Glutamatergic neuron (in vitro differentiated cells): ENCODE measurements at regions not wholly inside any gene's neighbourhood (a gene's known extent, or its start where the extent isn't known, plus 50 kb on each side); places are given as distances from the start of the nearest gene placed in this dataset.

Source experiments
- DNase-seq: peaks from one replicate; pipeline ENCODE4 v3.0.0; 2022
- H3K27ac Mint-ChIP-seq: one replicate; pipeline ENCODE4 v1.8.0; 2020; ENCODE audit warnings: mild to moderate bottlenecking, mixed read lengths, inconsistent platforms; ENCODE audit not compliant: unreplicated experiment
- H3K27me3 Mint-ChIP-seq: one replicate; pipeline ENCODE4 v1.8.0; 2020; ENCODE audit warnings: mild to moderate bottlenecking, moderate library complexity, mixed read lengths, inconsistent platforms; ENCODE audit not compliant: unreplicated experiment
- H3K36me3 Mint-ChIP-seq: one replicate; pipeline ENCODE4 v1.8.0; 2020; ENCODE audit warnings: mild to moderate bottlenecking, mixed read lengths, inconsistent platforms; ENCODE audit not compliant: unreplicated experiment
- H3K4me1 Mint-ChIP-seq: one replicate; pipeline ENCODE4 v1.8.0; 2020; ENCODE audit warnings: mild to moderate bottlenecking, low read depth, mixed read lengths, inconsistent platforms; ENCODE audit not compliant: unreplicated experiment
- H3K4me3 Mint-ChIP-seq: one replicate; pipeline ENCODE4 v1.8.0; 2020; ENCODE audit warnings: mild to moderate bottlenecking, mixed read lengths, inconsistent platforms; ENCODE audit not compliant: unreplicated experiment
- H3K9me3 Mint-ChIP-seq: one replicate; pipeline ENCODE4 v1.8.0; 2020; ENCODE audit warnings: mild to moderate bottlenecking, moderate library complexity, mixed read lengths, inconsistent platforms; ENCODE audit not compliant: unreplicated experiment
- TF ChIP-seq, protein P1 (sequence below): fragments of 200-600 bp; sonication (generic); IDR thresholded peaks from one replicate; pipeline ENCODE4 v1.5.0; 2021; ENCODE audit not compliant: partially characterized antibody, unreplicated experiment

DNA sequence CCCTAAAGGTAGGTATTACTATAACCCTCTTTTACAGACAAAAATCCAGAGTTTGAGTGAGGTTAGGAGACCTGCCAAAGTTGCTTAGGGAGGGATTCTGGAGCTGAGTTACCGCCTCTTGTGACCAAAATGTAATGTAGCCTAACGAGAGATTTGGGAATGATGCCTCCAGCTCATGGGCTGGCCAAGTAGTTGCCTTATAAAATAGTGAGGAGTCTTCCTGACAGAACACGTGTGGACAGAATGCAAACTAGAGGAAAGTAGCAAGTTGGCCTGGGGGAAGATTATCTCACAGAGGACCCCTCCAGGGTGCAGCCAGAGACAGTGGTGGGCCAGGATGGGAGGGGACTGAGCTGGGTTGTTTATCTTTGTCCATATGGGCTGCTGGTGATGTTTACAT, 543.7 kb upstream of the CDH11 start:
- no peaks in the 10 kb centered on the region for H3K9me3 Mint-ChIP-seq
- DNase-seq, result no peak
- H3K36me3 Mint-ChIP-seq, result no peaks in the 10 kb centered on the region
- H3K27ac Mint-ChIP-seq, result no peak overlapping the region
- peaks cover 3% of the 10 kb centered on the region for H3K27me3 Mint-ChIP-seq
- TF ChIP-seq, protein P1, sequence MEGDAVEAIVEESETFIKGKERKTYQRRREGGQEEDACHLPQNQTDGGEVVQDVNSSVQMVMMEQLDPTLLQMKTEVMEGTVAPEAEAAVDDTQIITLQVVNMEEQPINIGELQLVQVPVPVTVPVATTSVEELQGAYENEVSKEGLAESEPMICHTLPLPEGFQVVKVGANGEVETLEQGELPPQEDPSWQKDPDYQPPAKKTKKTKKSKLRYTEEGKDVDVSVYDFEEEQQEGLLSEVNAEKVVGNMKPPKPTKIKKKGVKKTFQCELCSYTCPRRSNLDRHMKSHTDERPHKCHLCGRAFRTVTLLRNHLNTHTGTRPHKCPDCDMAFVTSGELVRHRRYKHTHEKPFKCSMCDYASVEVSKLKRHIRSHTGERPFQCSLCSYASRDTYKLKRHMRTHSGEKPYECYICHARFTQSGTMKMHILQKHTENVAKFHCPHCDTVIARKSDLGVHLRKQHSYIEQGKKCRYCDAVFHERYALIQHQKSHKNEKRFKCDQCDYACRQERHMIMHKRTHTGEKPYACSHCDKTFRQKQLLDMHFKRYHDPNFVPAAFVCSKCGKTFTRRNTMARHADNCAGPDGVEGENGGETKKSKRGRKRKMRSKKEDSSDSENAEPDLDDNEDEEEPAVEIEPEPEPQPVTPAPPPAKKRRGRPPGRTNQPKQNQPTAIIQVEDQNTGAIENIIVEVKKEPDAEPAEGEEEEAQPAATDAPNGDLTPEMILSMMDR, result no peak
- H3K4me1 Mint-ChIP-seq, result peaks cover 9% of the 10 kb centered on the region
- H3K4me3 Mint-ChIP-seq, result no peak overlapping the region

- no peak overlapping the region for H3K4me3 Mint-ChIP-seq
- peaks cover 4% of the 10 kb centered on the region for H3K36me3 Mint-ChIP-seq
- DNase-seq, result no peak
- no peak overlapping the region for H3K27ac Mint-ChIP-seq
- TF ChIP-seq, protein P1, result no peak
- no peaks in the 10 kb centered on the region for H3K9me3 Mint-ChIP-seq
- H3K4me1 Mint-ChIP-seq, result peaks cover 10% of the 10 kb centered on the region
- H3K27me3 Mint-ChIP-seq, result no peaks in the 10 kb centered on the region
These were observed 541.9 kb upstream of the CDH11 start for GRCh38 chr16:65663774-65664173.

- no peak for DNase-seq
- no peak overlapping the region for H3K4me3 Mint-ChIP-seq
- H3K27ac Mint-ChIP-seq, result no peak overlapping the region
These were observed 540.4 kb upstream of the CDH11 start for GRCh38 chr16:65662256-65662655.

DNA sequence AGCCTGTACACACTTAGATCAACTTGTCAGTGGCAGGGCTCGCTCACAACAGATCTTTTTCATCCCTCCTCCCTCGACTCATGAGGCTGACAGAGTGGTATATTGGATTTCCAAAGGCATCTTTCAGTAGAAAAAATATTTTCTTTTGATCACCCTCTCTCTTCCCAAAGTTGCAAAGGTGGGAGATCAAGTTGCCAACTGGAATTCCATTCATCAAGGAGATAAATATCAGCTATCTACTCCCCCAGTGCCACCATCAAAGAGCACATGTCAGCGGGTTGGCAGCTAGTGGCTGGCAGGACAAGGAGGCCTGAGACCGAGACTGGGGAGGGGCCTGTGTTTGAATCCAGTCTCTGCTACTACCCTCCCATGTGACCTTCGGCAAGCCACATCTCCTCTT, 539.7 kb upstream of the CDH11 start:
- no peak for DNase-seq
- peaks cover 4% of the 10 kb centered on the region for H3K36me3 Mint-ChIP-seq
- no peak overlapping the region for H3K27ac Mint-ChIP-seq
- TF ChIP-seq, protein P1, result no peak
- peaks cover 18% of the 10 kb centered on the region for H3K4me1 Mint-ChIP-seq
- peaks cover 3% of the 10 kb centered on the region for H3K9me3 Mint-ChIP-seq
- H3K27me3 Mint-ChIP-seq, result peaks cover 1% of the 10 kb centered on the region
- no peak overlapping the region for H3K4me3 Mint-ChIP-seq

More at GRCh38 chr16:65662256-65662655, 540.4 kb upstream of the CDH11 start:
- no peaks in the 10 kb centered on the region for H3K27me3 Mint-ChIP-seq
- H3K4me1 Mint-ChIP-seq, result peaks cover 16% of the 10 kb centered on the region
- H3K36me3 Mint-ChIP-seq, result peaks cover 4% of the 10 kb centered on the region
- TF ChIP-seq, protein P1, result no peak
- peaks cover 3% of the 10 kb centered on the region for H3K9me3 Mint-ChIP-seq

DNA sequence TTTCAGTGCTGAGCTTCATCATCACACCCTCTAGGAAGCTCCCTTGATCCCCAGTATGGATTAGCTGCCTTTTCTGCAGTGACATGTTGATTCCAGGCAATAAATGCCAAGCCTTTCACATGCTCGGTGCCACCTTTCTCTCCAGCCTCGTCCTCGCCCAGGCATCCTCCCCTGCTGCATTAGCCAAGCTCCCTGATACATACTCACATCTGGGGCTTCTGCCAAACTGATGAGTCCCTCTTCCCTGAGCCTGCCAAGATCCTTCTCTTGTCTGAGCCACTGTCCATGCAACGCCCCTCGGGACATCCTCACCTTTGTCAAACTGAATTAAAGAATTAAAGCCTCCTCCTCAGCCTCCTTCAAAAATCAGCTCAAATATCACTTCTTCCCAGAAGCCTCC, 538.5 kb upstream of the CDH11 start:
- Mint-ChIP-seq H3K27ac (no peak overlapping the region), H3K4me1 (peaks cover 13% of the 10 kb centered on the region), H3K36me3 (peaks cover 4% of the 10 kb centered on the region), H3K4me3 (no peak overlapping the region), H3K9me3 (peaks cover 3% of the 10 kb centered on the region), H3K27me3 (peaks cover 1% of the 10 kb centered on the region)
- TF ChIP-seq, protein P1, result no peak
- DNase-seq, result no peak
